ENCODE measurements at regions not wholly inside any gene's neighbourhood (a gene's known extent, or its start where the extent isn't known, plus 50 kb on each side); places are given as distances from the start of the nearest gene placed in this dataset.
"Not testable (repeated sequence)": the region's sequence is repeated elsewhere in the genome, so short reads cannot be mapped to it uniquely, and the experiment has no call there.

DNA sequence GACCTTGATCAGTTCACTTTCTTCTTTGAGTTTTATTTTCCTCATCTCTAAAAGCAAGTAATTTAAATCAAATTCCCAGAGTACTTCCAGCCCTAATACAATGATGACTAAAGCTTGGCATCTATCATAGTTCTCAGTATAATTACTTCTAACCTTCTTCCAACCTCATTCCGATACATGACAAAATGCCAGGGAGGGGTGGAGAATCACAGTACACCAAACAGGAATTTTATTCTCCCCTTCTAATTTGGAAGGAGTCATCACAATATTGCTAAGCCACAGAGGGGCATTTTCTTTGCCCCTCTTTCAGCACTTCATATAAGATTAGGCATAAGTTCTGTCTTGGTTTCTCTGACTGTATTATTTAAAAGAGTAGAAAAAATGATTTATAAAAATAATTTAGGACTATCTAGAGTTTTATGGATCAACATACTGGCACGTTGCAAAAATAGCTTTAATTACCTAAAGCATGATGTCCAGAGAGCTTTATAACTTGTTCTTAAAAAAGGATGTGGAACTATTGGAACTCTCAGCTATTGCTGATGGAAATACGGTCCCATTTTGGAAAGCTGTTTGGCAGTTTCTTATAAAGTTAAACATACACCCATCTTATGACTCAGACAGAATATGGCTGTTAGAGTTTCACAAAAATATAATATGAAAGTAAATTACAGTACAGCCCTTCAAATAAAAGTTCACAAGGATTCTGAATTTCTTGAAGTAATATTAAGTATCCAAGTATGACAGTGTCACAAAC lies 86.9 kb upstream of the UBE2E2 start:
- no peak for DNase-seq

DNA sequence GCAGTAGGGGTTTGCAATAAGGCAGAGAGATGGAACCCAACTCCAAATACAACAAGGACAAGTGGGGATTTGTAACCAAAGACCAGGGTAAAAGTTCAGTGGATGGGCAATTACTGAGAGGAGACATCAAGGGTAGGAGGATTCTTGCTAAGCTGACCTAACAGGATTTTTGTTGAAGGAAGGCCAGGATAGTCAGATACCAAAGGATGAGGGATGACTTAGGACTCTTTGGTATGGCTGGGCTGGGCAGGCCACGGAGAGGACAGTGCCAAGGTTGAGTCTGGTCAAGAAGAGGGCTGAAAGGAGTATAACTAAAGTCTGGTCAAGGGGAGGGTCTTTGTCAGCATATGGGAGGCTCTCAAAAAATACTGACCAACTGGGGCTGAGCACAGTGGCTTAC lies 85.3 kb upstream of the UBE2E2 start:
- no peak for DNase-seq

DNA sequence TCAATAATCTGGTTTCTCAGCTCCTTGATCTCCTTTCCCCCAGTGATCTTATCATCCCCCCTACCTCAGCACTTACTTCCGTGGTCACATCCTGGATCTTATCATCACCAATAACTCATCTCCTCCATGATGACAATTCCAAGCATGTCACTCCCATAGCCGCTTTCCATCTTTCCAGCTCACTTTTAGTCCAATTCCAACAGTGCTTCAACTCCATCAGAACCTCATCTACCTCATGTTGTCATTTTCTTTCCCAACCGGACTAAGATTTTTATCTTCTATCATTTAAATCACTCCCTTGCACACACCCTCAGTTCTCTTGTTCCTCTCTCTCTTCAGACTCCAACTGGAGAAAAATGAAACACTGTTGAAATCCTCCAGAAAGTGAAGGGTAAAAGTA lies 75.9 kb upstream of the UBE2E2 start:
- DNase-seq, result no peak

DNA sequence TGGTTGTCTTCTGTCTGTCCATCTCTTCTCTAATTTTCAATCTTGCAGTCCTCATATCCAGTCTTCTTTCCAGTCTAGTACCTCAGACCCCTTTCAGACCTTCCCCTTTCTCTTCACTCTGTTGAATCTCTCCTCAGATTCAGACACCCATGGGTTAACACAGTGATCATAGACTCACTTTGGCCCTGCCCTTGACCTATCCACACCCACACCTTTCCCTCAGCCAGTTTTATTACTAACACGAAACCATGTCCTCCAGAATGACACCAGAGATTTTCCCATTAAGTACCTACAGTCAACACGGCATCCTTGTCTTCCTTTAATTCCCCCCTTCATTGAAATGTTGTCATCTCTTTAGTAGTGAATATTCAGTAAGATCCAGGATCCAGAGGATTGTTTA lies 74.5 kb upstream of the UBE2E2 start:
- DNase-seq, result no peak

DNA sequence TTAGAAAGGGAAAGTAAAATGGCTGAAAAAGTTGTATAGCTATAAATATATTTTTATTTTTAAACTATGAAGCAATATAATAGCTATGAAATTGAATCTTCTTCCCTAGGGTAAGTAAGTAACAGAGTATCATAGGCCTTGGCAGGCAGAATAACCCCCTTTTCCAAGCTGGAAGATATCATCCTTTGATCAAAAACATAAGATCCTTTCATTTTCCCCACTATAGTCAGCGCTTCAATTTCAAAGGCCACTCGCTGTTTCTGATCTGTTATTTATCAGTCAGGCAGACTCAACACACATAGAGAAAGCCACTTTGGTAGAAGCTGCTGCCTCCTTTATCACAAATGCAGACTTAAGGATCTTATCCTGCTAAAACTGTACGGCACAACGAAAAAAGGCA lies 74.0 kb upstream of the UBE2E2 start:
- DNase-seq, result no peak

DNA sequence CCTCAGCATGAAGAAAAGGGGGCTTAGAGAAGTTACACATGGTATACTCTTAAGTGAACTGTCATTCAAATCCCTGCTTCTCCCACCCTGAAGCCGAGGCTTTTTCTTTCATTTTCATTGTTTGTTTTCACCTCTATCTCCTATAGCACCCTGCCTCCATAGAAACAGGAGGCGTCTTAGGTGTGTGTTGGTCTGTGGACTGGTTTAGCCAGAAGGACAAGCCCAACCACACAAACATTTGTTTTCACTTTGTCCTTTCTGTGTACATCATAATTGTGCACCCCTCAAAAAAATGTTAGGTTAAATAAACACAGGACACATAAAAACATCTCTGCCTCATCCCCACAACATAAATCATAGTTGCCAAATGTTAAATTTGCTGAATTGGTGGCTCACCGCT lies 73.3 kb upstream of the UBE2E2 start:
- no peak for DNase-seq

DNA sequence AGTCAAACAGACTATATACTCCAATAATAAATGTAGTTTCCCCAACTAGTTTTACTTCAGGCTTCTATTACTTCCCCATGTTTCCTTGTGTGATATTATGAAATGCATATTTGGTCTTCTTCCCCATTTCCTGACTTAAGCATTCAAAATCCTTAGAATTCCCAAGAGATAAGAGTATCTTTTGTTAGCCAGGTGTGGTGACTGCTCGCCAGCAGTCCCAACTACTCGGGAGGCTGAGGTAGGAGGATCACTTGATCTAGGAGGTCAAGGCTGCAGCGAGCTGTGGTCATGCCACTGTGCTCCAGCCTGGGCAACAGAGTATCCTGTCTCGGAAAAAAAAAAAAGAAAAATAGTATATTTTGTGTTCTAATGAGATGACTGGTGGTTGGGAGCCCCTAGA lies 72.7 kb upstream of the UBE2E2 start:
- DNase-seq, result no peak

DNA sequence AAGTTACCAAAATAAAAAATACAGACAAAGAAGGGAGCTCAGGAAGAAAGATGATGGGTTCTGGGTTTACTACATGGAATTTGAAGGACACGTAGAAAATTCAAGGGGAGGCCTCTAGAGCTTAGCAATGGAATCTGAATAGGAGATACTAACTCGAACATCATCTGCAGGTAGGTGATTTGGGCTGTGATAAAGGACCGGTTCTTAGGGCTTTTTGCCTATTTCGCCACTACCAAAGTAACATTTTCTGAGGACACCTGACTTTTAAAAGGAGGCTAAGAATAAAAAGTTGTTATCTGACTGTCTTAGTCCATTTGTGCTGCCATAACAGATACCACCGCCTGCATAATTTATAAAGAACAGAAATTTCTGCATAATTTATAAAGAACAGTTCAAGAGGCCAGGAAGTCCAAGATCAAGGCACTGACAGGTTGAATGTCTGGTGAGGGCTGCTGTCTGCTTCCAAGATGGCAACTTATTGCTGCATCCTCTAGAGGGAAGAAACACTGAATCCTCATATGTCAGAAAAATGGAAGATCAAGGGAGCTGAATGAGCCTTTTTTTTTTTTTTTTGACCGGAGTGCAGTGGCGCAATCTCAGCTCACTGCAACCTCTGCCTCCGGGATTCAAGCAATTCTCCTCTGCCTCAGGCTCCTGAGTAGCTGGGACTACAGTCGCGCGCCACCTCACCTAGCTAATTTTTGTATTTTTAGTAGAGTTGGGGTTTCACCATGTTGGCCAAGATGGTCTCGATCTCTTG lies 67.9 kb upstream of the UBE2E2 start:
- DNase-seq, result no peak

DNA sequence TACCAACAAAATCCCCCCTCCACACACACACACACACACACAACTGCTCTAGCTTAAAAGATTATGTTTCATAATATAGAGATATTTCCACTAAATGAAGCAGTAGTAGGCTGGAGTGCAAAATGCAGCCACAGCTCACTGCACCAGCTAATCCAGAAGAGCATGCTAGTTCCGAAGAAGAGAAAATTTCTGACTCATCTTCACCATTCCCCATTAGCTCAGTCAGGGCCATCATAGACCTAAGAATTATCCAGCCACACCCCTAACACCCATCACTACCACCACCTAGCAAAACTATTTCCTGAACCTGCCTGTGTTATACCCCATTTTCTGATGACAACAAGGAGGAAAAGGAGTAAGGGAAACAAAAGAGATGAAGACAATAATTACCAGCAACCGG lies 67.1 kb upstream of the UBE2E2 start:
- DNase-seq, result no peak

DNA sequence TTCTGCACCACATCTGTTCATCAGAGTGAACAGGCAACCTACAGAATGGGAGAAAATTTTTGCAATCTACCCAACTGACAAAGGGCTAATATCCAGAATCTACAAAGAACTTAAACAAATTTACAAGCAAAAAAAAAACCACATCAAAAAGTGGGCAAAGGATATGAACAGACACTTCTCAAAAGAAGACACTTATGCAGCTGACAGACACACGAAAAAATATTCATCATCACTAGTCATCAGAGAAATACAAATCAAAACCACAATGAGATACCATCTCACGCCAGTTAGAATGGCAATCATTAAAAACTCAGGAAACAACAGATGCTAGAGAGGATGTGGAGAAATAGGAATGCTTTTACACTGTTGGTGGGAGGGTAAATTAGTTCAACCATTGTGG lies 59.1 kb upstream of the UBE2E2 start:
- not testable (repeated sequence) for DNase-seq

DNA sequence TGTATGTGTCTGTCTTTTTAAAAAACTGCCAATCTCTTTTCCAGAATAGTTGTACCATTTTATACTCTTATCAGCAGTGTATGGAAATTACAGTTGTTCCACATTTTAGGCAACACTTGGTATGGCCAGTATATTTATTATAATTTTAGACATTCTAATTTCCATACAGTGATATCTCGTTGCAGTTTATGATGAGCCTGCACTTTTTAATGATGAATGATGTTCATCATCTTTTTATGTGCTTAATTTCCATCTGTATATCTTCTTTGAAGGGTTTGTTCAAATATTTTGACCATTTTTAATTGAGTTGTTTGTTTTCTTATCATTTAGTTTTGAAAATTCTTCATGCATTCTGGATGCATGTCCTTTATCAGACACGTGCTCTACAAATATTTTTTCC lies 57.0 kb upstream of the UBE2E2 start:
- no peak for DNase-seq

DNA sequence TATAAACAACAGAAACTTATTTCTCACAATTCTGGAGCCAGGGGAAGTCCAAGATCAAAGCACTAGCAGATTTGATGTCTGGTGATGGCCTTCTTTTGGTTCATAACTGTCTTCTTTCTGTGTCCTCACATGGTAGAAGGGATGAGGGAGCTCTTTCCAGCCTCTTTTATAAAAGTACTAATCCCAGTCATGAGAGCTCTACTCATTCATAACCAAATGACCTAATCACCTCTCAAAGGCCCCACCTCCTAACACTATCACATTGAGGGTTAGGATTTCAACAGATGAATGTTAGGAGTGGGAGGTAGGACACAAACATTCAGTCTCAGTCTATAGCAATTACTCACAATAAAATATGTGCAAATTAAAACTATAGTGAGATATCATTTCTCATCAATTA lies 50.1 kb upstream of the UBE2E2 start:
- DNase-seq, result no peak

Measured in kidney glomerular epithelial cell (primary cell).